ENCODE measurements at regions not wholly inside any gene's neighbourhood (a gene's known extent, or its start where the extent isn't known, plus 50 kb on each side); places are given as distances from the start of the nearest gene placed in this dataset.

- Histone ChIP-seq H3K4me3 (no peak overlapping the region), H3K4me1 (peaks cover 0 to 21% of the 10 kb centered on the region in 2 donors), H3K9me3 (peaks cover 0 to 8% of the 10 kb centered on the region in 2 donors), H3K27ac (peak overlapping the region in 1 of 2 donors; percentile 89), H3K27me3 (no peaks in the 10 kb centered on the region), H3K36me3 (no peaks in the 10 kb centered on the region)
- no peak for TF ChIP-seq CTCF (IDR thresholded peaks at IDR 0.05)
- no peak for DNase-seq (ENCODE audit: low spot score)
These were observed 120.5 kb downstream of the AQP9 start for GRCh38 chr15:58258501-58259292.

DNA sequence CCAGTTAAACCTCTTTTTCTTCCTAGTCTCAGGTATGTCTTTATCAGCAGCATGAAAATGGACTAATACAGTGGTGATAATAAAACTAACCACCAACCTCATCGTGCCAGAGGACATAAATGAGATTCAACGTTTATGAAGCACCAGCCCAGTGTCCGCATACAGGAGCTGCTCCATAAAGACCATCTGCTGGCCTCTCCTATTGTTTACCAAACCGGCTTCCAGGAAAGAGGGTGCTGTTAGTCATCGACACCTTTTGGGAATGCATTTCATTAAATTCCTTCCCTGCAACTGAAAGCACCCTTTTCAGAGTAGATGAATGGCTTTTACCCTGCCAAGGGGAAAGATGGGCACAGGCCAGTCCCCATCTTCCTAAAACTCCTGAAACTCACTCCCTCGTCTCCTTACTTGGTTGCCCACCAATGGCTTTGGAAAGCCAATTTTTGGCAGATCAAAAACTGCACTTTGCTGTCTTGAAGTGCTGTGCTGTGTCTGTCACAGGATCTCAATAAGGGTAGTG lies 122.1 kb downstream of the AQP9 start:
- H3K36me3 ChIP-seq: no peaks in the 10 kb centered on the region
- no peak for DNase-seq (ENCODE audit: low spot score)
- H3K27me3 ChIP-seq: no peaks in the 10 kb centered on the region
- no peak for TF ChIP-seq CTCF (IDR thresholded peaks at IDR 0.05)
- H3K27ac ChIP-seq: peak overlapping the region; percentile 84 to 89
- H3K4me3 ChIP-seq: no peak overlapping the region
- peaks cover 0 to 4% of the 10 kb centered on the region in 2 donors for H3K9me3 ChIP-seq
- peaks cover 0 to 21% of the 10 kb centered on the region in 2 donors for H3K4me1 ChIP-seq

- Histone ChIP-seq H3K4me3 (no peak overlapping the region), H3K36me3 (no peaks in the 10 kb centered on the region), H3K27ac (peak overlapping the region; percentile 84 to 89), H3K9me3 (no peaks in the 10 kb centered on the region), H3K27me3 (no peaks in the 10 kb centered on the region), H3K4me1 (peaks cover 0 to 21% of the 10 kb centered on the region in 2 donors)
- no peak for TF ChIP-seq CTCF (IDR thresholded peaks at IDR 0.05)
- DNase-seq (ENCODE audit: low spot score): peak; percentile 66
These were observed 122.6 kb downstream of the AQP9 start for GRCh38 chr15:58260725-58261267.

DNA sequence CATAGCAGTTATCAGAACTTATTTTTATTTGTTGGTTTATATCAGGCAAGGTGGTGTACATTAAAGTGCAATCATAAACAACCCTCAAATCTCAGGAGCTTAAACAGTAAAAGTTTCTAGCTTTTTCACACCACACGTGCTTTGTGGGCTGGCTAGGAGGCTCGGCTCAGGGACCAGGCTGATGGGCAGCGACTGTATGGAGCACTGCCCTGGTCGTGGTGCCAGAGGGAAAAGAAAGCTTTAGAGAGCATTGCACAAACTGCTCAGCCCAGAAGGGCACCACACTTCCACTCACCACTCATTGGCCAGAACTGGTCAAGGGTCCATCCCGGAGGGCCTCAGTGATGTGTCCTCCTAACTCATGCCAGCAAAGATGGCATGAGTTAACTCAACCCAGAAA lies 123.2 kb downstream of the AQP9 start:
- TF ChIP-seq CTCF (IDR thresholded peaks at IDR 0.05): no peak
- no peaks in the 10 kb centered on the region for H3K27me3 ChIP-seq
- H3K27ac ChIP-seq: peak overlapping the region; percentile 84 to 89
- DNase-seq (ENCODE audit: low spot score): no peak
- H3K4me1 ChIP-seq: peaks cover 0 to 21% of the 10 kb centered on the region in 2 donors
- no peak overlapping the region for H3K4me3 ChIP-seq
- no peaks in the 10 kb centered on the region for H3K36me3 ChIP-seq
- no peaks in the 10 kb centered on the region for H3K9me3 ChIP-seq

GRCh38 chr15:58264053-58264971 lies 126.1 kb downstream of the AQP9 start:
- Histone ChIP-seq H3K27me3 (no peaks in the 10 kb centered on the region), H3K9me3 (no peaks in the 10 kb centered on the region), H3K27ac (no peak overlapping the region), H3K4me1 (peaks cover 0 to 21% of the 10 kb centered on the region in 2 donors), H3K4me3 (no peak overlapping the region), H3K36me3 (no peaks in the 10 kb centered on the region)
- no peak for DNase-seq (ENCODE audit: low spot score)
- no peak for TF ChIP-seq CTCF (IDR thresholded peaks at IDR 0.05)
